ENCODE measurements at regions not wholly inside any gene's neighbourhood (a gene's known extent, or its start where the extent isn't known, plus 50 kb on each side); places are given as distances from the start of the nearest gene placed in this dataset.

- TF ChIP-seq CEBPB (IDR thresholded peaks at IDR 0.05) (no peak), MAX (IDR thresholded peaks at IDR 0.05) (no peak), RAD21 (IDR thresholded peaks at IDR 0.05; ENCODE audit: low read depth) (peak; percentile 59), EGR1 (IDR thresholded peaks at IDR 0.05) (no peak), TEAD4 (IDR thresholded peaks at IDR 0.05) (no peak), FOXM1 (IDR thresholded peaks at IDR 0.05; ENCODE audit: borderline replicate concordance, low read depth) (no peak)
Measured at GRCh38 chr7:21261627-21262594, 166.0 kb upstream of the SP4 start.
